HG03175 (cell line): ENCODE measurements at regions not wholly inside any gene's neighbourhood (a gene's known extent, or its start where the extent isn't known, plus 50 kb on each side); places are given as distances from the start of the nearest gene placed in this dataset.
"Not testable (repeated sequence)": the region's sequence is repeated elsewhere in the genome, so short reads cannot be mapped to it uniquely, and the experiment has no call there.

Source experiments
- ATAC-seq: cut with Tn5 transposase; IDR thresholded peaks from one replicate; pipeline ENCODE4 v1.9.1; 2021; ENCODE audit warnings: mild to moderate bottlenecking, moderate library complexity; ENCODE audit not compliant: unreplicated experiment

- no peak for ATAC-seq
Measured at GRCh38 chr9:107592424-107592823, 102.9 kb upstream of the KLF4 start.

DNA sequence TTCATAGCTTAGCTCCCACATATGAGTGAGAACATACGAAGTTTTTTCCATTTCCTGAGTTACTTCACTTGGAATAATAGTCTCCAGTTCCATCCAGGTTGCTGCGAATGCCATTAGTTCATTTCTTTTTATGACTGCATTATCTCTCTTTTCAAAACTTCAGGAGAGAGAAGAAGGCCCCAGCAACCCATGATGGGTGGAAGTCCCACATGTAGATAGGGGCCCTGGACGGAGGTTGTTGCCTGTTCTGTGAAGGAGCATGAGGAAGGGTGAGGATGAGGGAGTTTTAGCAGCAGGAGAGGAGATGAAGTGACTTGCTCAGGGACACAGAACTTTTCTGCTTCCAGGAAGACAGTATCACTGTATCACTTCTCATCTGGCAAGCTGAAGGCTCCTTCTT, 102.2 kb upstream of the KLF4 start:
- no peak for ATAC-seq

DNA sequence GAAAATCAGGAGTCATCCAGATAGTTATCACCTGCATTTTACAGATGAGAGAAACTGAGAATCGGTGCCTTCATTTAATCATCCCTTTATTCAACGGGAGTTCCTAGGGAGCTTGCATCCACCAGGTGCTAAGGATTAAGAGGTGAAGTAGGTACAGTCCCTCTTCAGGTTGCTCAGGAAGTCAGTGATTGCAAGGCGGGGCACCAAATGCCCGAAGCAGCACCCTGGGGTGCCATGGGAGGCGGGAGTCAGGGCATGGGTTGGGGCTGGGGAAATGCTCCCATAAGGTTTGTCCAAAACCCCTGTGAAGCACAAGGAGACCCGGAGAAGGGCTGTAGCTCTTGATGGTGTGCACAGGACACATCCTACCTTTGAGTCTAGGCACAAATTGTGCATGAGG, 98.8 kb upstream of the KLF4 start:
- ATAC-seq = no peak

DNA sequence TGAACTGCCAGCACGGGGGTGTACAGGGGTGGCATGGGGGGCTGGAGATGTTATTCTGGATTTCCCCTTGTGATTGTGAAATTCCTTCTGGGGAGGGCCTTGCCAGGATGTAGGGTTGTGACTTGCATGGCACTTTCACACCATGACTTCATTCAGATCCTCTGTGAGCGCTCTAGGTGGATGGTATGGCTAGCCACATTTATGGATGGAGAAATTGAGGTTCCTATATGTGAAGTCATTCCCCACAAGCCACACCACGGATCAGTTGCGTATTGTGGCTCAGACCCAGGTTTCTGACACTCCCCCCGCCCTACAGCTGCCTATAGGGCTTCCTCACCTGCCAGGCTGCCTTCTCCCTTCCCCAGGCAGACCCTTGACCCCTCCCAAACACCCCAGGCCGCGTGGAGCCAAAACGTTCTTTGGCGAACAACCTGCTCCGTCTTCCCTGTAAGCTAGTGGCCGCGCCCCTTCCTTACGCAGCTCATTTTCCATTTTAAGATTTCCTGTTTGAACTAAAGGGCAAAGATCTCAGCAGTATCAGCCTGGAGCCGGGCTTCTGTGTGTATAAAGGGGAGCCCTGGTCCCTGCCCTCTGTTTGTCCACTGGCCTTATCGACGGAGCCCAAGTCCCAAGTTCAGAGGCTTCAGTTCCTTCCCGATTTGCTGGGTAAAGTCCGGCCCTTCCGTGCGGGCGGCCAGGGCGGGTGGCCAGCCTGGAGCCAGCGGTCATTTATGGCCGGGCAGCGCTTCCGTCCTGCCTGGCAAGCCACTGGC, 97.8 kb upstream of the KLF4 start:
- ATAC-seq = no peak

GRCh38 chr9:107586493-107586892, 96.9 kb upstream of the KLF4 start:
- ATAC-seq = no peak

- ATAC-seq = no peak
Measured at GRCh38 chr9:107585465-107585864, 95.9 kb upstream of the KLF4 start.

DNA sequence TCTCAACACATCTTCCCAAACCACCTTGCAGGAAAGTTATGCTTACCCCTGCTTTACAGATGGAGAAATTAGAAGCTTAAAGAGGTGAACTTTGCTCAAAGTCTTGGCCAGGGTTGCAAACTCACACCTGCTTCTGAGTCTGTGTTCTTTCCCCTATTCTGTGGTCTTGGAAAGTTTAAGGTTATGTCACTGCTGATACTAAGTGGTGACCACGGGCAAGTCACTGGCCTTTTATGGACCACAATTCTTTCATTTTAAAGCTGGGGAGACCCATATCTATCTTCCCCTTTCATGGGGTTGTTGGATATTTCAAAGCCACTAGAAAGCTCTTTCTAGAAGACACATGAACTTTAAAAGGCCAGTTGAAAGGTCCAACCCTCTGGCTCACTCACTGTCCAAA, 95.4 kb upstream of the KLF4 start:
- ATAC-seq = no peak

DNA sequence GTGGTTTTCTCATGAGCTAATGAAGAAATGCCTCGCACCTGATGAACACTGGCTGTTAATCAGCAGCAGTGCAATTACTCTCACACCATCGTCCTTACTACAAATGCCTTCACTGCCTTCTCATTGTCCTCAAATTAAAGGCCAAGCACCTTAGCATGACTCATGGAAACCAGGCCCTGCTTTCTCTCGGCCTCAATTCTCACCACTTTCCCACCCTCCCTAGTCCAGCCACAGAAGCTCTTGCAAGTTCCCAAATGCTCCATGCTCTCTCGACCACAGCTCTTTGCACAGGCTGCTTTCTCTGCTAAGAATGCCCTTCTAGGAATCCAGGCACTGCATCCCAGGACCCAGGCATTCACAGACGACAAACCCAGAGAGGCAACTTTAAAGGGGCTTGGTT, 94.6 kb upstream of the KLF4 start:
- ATAC-seq = no peak

DNA sequence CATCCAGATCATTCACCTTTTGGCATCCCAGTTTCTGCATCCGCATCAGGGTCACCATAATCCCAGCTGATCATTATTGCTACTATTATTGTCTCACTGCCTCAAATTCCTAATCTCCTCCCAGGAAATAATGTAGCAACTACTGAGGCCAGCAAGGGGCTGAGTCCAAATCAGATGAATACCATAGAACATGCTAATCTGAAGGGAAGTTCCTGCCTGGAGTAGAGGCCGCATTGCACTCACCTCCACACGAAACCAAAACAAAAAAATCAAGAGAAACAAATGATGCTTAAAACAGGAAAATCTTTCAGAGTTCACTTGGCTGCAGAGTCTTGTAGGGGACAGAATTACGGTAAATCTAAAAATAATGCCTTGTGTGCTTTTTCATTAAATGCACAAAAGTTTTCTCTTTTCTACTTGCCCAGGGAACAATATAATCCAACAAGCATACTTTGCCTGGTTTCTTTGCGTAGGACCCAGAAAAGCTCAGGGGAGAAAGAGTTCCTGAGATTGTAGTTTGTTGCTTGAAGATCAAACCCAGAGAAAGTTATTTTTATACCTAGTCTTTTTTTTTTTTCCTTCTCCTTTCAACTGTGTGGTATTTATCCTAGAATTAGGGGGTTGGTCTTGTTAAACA, 87.7 kb upstream of the KLF4 start:
- no peak for ATAC-seq

- ATAC-seq = no peak
Measured at GRCh38 chr9:107571148-107571547, 81.6 kb upstream of the KLF4 start.

DNA sequence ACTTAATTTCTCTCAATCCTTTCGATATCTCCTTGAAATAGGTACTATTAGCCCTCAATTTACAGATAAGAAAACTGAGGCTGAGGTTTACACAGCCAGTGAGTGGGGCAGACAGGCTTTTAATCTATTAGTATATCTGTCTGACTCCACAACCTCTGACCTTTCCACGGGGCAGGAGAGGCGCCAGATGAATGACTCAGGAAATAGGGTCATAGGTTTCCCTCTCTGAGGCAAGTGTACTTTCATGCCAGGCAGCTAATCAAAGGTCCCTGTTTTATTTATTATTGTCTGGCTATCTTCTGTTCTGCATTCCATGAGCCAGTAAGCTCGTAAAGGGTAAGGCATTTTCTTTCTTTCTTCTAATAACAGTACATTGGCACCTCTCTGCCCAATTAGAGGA, 79.6 kb upstream of the KLF4 start:
- ATAC-seq = no peak

DNA sequence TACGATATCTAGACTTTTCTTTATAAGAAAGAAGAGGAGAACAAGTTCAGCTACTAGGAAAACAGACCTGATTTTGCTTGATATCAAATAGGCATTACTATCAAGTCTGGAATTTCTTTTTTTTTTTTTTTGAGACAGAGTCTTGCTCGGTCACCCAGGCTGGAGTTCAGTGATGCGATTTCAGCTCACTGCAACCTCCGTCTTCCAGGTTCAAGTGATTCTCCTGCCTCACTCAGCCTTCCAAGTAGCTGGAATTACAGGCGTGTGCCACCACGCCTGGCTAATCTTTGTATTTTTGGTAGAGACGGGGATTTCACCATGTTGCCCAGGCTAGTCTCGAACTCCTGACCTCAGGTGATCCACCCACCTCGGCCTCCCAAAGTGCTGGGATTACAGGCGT, 78.8 kb upstream of the KLF4 start:
- ATAC-seq = not testable (repeated sequence)

DNA sequence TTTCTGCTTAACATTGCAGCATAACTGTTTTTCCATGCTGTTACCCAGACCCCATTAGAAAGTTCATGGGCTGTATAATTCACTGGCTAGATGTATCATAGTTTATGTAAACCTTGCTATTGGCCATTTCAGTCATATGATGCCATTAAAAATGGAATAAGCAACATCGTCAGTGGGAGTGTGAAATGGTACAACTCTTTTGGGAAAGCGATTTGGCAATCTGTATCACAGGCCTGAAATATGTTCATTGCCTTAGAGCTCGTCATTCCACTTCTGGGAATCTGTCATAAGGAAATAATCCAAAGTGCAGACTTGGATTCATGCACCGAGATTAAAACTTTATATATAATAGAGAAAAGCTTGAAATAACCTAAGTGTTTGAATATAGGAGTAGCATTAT, 77.9 kb upstream of the KLF4 start:
- no peak for ATAC-seq

DNA sequence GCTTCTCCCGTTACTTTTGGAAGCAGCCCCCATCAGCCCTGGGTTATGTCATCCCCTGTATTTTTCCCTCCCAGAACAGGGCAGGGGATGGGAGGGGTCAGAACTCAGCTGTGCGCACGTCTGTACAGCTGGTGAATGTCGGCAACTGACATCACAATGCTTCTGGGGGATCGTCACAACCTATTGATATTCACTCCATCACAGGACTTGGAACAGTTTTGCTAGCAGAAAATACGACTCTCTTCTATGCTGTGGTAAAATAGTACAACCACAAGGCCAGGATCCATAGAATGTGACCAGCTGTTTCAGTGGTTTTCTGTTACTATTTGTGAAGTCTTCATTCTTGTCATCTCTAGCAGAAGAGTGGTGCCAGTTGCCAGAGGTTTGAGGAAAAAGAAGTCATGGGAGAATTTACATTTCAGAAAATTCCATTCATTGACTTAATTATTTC, 77.1 kb upstream of the KLF4 start:
- no peak for ATAC-seq

GRCh38 chr9:107562798-107563197, 73.2 kb upstream of the KLF4 start:
- no peak for ATAC-seq

DNA sequence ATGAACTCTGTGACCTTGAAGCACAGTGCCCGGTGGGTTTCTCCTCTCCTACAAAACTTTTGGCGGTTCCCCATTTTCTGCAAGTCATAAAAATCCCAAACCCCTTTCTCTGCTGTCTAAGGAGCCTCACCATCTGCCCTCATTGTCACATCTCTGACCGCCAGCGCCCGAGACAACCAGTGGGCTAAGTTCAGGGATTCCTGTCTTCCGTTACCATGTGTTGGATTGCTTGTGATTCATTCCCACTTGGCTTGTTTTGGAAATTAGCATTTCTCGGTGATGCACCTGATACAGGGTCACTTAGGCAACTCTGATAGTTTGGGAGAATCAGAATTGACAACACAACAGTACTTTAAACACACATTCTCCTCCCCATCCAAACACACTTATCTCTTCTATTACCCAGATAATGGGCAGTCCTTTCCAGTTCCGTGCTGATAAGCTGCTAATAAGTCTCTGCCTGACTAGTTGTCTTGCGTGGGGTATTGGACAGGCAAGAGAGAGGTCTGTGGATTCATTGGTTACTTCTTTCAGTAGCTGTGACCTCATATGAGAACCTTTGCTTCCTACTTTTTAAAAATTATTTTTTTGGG, 70.0 kb upstream of the KLF4 start:
- ATAC-seq = no peak

DNA sequence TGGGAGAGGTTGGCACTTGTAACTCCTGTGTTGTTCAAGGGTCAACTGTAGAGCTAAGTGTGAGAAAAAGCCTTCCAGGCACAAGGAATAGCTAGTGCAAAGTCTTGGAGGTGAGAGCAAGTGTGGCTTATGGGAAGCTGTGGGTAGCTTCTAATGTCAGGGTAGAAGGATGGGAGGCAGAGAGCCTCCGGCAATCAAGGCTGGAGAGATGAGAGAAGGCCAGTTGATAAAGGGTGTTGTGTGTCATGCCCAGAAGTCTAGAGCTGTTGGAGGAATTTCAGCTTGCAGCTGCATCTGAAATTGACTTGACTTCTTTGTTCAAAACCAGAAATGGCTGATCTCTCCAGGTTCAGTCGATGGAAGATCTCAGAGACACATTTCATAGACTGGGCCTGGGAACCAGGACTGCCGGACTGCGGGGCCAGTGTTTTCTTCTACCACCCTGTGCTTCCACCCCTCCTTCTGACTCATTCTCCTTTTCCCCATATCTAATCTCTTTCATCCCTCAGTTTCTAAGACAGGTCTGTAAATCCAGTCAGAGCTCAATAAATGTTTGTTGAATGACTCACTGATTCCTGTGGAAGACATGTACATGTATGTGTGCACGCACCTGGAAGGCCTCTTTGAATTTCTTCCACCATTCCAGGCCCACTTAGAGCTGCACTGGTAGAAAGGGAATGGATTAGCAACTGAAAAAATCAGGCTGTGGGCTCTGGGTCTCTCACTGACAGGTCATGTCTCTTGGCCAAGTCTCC, 67.8 kb upstream of the KLF4 start:
- ATAC-seq = no peak

- ATAC-seq = no peak
Measured at GRCh38 chr9:107554636-107555035, 65.1 kb upstream of the KLF4 start.

- ATAC-seq = no peak
Measured at GRCh38 chr9:107548298-107549142, 59.0 kb upstream of the KLF4 start.

- no peak for ATAC-seq
Measured at GRCh38 chr9:107547772-107548297, 58.3 kb upstream of the KLF4 start.
